Neural progenitor cell (in vitro differentiated cells): ENCODE measurements at regions not wholly inside any gene's neighbourhood (a gene's known extent, or its start where the extent isn't known, plus 50 kb on each side); places are given as distances from the start of the nearest gene placed in this dataset.
"Not testable (repeated sequence)": the region's sequence is repeated elsewhere in the genome, so short reads cannot be mapped to it uniquely, and the experiment has no call there.

Experiments
- DNase-seq: peaks from one replicate; pipeline ENCODE4 v3.0.0-alpha.2; 2016; ENCODE audit warnings: low spot score
- H2AFZ ChIP-seq: fragments of 200-600 bp; sonication (generic); replicated peaks from 2 replicates; pipeline ENCODE4 v1.6.1; 2016; ENCODE audit warnings: antibody characterized with exemption
- H3F3A ChIP-seq: fragments of 200-600 bp; sonication (generic); 2 replicates; pipeline ENCODE4 v1.6.1; 2016; ENCODE audit warnings: antibody characterized with exemption, low read depth
- H3K27ac ChIP-seq: fragments of 200-600 bp; sonication (generic); 2 replicates; pipeline ENCODE4 v1.5.1; 2016; ENCODE audit warnings: mild to moderate bottlenecking
- H3K27me3 ChIP-seq: fragments of 200-600 bp; sonication (generic); 2 replicates; pipeline ENCODE4 v1.6.1; 2016; ENCODE audit warnings: mild to moderate bottlenecking, moderate library complexity
- H3K36me3 ChIP-seq: fragments of 200-600 bp; sonication (generic); 2 replicates; pipeline ENCODE4 v1.5.1; 2016
- H3K4me1 ChIP-seq: fragments of 200-600 bp; sonication (generic); 2 replicates; pipeline ENCODE4 v1.6.1; 2016; ENCODE audit warnings: mixed run types
- H3K4me2 ChIP-seq: fragments of 200-600 bp; sonication (generic); 2 replicates; pipeline ENCODE4 v1.6.1; 2016
- H3K4me3 ChIP-seq: fragments of 200-600 bp; sonication (generic); 2 replicates; pipeline ENCODE4 v1.5.1; 2016
- H3K79me2 ChIP-seq: fragments of 200-600 bp; sonication (generic); 2 replicates; pipeline ENCODE4 v1.6.1; 2016; ENCODE audit warnings: low read depth
- H3K9ac ChIP-seq: fragments of 200-600 bp; sonication (generic); 2 replicates; pipeline ENCODE4 v1.6.1; 2016
- H3K9me3 ChIP-seq: fragments of 200-600 bp; sonication (generic); 2 replicates; pipeline ENCODE4 v1.5.1; 2016; ENCODE audit warnings: low read depth
- H4K20me1 ChIP-seq: fragments of 200-600 bp; sonication (generic); 2 replicates; pipeline ENCODE4 v1.6.1; 2016; ENCODE audit warnings: low read depth
- H3K27ac Mint-ChIP-seq: 3 replicates; pipeline ENCODE4 v1.8.0; 2021; ENCODE audit warnings: mixed read lengths
- H3K27me3 Mint-ChIP-seq: 2 replicates; pipeline ENCODE4 v1.8.0; 2022; ENCODE audit warnings: low read depth, mild to moderate bottlenecking, inconsistent platforms, moderate library complexity, mixed read lengths; ENCODE audit not compliant: insufficient read depth
- H3K36me3 Mint-ChIP-seq: 3 replicates; pipeline ENCODE4 v1.8.0; 2021; ENCODE audit warnings: mixed read lengths
- H3K4me1 Mint-ChIP-seq: 3 replicates; pipeline ENCODE4 v1.8.0; 2021; ENCODE audit warnings: mixed read lengths
- H3K4me3 Mint-ChIP-seq: 3 replicates; pipeline ENCODE4 v1.8.0; 2021; ENCODE audit warnings: mild to moderate bottlenecking, moderate library complexity, mixed read lengths
- H3K9me3 Mint-ChIP-seq: 3 replicates; pipeline ENCODE4 v1.8.0; 2020; ENCODE audit warnings: mixed read lengths
- EZH2 ChIP-seq: fragments of 200-600 bp; sonication (generic); IDR thresholded peaks from 2 replicates; pipeline ENCODE4 v1.6.1; 2017; ENCODE audit warnings: antibody characterized with exemption, mild to moderate bottlenecking, moderate library complexity
- EZH2phosphoT487 ChIP-seq: fragments of 200-600 bp; sonication (generic); IDR thresholded peaks from 2 replicates; pipeline ENCODE4 v1.6.1; 2017; ENCODE audit warnings: antibody characterized with exemption
- TF ChIP-seq, protein P1 (sequence below): fragments of 200-600 bp; sonication (generic); IDR thresholded peaks from 2 replicates; pipeline ENCODE4 v1.5.1; 2017; ENCODE audit warnings: antibody characterized with exemption, mild to moderate bottlenecking

DNA sequence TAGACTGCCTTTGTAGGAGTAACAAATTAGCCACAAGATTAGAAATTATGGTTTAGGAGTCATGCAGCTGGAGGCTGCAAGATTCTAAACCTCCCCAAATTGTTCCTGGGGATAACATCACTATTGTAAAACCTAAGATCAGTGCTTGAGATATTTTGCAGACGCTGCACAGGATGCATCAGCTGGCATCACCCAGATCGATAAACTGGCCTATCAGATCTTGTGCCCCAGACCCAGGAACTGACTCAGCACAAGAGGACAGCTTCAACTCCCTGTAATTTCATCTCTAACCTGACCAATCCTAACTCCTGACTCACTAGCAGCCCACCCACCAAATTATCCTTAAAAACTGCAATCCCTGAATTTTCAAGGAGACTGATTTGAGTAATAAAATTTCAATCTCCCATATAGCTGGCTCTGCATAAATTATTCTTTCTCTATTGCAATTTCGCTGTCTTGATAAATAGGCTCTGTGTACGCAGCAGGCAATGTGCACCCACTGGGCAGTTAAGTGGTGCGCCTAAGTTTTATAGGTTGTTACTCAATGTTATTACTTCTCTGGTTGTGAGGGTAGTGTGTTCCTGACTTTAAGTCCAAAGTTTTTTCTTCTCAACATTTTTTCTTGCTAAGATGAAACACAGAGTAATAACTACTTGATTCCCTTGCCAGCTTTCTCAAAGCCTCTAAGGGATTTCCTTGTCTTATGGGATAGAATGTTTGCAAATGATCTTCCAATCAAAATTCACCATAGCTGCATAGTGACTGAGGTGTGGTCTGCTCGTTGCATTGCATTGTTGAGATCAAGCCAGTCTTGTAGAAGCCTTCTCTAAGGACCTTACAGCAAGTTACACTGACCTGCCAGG is 312.3 kb upstream of the DKK2 start:
- peaks cover 2% of the 10 kb centered on the region for H3K9me3 Mint-ChIP-seq
- Histone ChIP-seq H3F3A (no peaks in the 10 kb centered on the region), H3K9ac (no peak overlapping the region), H3K79me2 (no peaks in the 10 kb centered on the region), H4K20me1 (no peaks in the 10 kb centered on the region), H3K27me3 (no peaks in the 10 kb centered on the region), H3K4me1 (peaks cover 9% of the 10 kb centered on the region), H3K4me3 (no peak overlapping the region), H3K9me3 (no peaks in the 10 kb centered on the region), H3K36me3 (no peaks in the 10 kb centered on the region), H3K4me2 (no peak overlapping the region), H3K27ac (no peak overlapping the region), H2AFZ (no peak overlapping the region)
- H3K27me3 Mint-ChIP-seq: no peaks in the 10 kb centered on the region
- TF ChIP-seq EZH2 (no peak), EZH2phosphoT487 (no peak)
- TF ChIP-seq, protein P1, sequence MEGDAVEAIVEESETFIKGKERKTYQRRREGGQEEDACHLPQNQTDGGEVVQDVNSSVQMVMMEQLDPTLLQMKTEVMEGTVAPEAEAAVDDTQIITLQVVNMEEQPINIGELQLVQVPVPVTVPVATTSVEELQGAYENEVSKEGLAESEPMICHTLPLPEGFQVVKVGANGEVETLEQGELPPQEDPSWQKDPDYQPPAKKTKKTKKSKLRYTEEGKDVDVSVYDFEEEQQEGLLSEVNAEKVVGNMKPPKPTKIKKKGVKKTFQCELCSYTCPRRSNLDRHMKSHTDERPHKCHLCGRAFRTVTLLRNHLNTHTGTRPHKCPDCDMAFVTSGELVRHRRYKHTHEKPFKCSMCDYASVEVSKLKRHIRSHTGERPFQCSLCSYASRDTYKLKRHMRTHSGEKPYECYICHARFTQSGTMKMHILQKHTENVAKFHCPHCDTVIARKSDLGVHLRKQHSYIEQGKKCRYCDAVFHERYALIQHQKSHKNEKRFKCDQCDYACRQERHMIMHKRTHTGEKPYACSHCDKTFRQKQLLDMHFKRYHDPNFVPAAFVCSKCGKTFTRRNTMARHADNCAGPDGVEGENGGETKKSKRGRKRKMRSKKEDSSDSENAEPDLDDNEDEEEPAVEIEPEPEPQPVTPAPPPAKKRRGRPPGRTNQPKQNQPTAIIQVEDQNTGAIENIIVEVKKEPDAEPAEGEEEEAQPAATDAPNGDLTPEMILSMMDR: no peak
- peaks cover 17% of the 10 kb centered on the region for H3K4me1 Mint-ChIP-seq
- H3K36me3 Mint-ChIP-seq: no peaks in the 10 kb centered on the region
- DNase-seq: no peak
- no peak overlapping the region for H3K4me3 Mint-ChIP-seq
- H3K27ac Mint-ChIP-seq: no peak overlapping the region

DNA sequence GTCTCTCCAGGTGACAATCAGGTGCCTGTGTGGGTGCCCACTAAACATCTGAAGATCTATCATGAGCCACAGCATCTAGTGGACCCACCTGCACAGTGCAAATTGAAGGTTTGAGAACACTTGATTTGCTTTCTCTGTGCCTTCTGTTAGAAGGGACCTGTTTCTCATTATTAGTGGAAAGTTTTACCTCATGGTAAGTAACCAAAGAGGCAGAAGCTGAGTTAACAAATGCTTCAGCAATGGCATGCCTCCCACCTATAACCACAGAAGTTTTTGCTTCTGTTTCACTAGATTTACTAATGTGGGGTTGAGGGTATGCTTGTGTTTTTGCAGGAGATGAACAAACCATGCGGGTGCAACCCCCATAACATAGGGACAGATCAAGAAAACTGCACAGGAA is 297.4 kb upstream of the DKK2 start:
- H3K4me3 ChIP-seq: no peak overlapping the region
- no peaks in the 10 kb centered on the region for H3K79me2 ChIP-seq
- no peaks in the 10 kb centered on the region for H3K9me3 ChIP-seq
- no peaks in the 10 kb centered on the region for H3K4me1 ChIP-seq
- no peaks in the 10 kb centered on the region for H4K20me1 ChIP-seq
- no peaks in the 10 kb centered on the region for H3K36me3 Mint-ChIP-seq
- H2AFZ ChIP-seq: no peak overlapping the region
- no peaks in the 10 kb centered on the region for H3F3A ChIP-seq
- no peaks in the 10 kb centered on the region for H3K27me3 ChIP-seq
- H3K9ac ChIP-seq: no peak overlapping the region
- no peak overlapping the region for H3K27ac Mint-ChIP-seq
- peaks cover 10% of the 10 kb centered on the region for H3K9me3 Mint-ChIP-seq
- peaks cover under 1% of the 10 kb centered on the region for H3K27me3 Mint-ChIP-seq
- H3K36me3 ChIP-seq: no peaks in the 10 kb centered on the region
- no peak overlapping the region for H3K4me2 ChIP-seq
- no peak for DNase-seq
- TF ChIP-seq EZH2phosphoT487 (no peak), EZH2 (no peak)
- TF ChIP-seq, protein P1: no peak
- no peaks in the 10 kb centered on the region for H3K4me1 Mint-ChIP-seq
- H3K4me3 Mint-ChIP-seq: no peak overlapping the region
- no peak overlapping the region for H3K27ac ChIP-seq

DNA sequence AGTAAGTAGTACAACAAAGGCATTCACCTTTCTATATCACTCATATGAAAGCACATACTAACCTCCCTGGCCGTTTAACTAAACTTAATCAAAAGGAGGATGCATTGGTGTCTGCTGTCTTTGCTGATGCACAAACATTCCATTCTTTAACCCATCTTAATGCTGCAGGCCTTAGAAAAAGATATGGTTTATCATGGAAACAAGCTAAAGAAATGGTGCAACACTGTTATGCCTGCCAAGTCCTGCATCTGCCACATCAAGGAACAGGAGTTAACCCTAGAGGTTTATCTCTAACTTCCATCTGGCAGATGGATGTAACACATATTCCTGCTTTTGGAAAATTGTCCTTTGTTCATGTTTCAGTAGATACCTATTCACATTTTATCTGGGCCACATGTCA is 296.5 kb upstream of the DKK2 start:
- H3K4me1 ChIP-seq, H3K36me3 ChIP-seq, H3K9me3 ChIP-seq, H3K79me2 ChIP-seq, H4K20me1 ChIP-seq, DNase-seq, H3K9ac ChIP-seq, H3K4me2 ChIP-seq, H3K36me3 Mint-ChIP-seq, H3K27me3 Mint-ChIP-seq, H3K4me3 Mint-ChIP-seq, H3K27ac ChIP-seq, H3K27ac Mint-ChIP-seq, H3K4me3 ChIP-seq, H3K27me3 ChIP-seq, H2AFZ ChIP-seq, H3K4me1 Mint-ChIP-seq, H3F3A ChIP-seq: not testable (repeated sequence)
- peaks cover 19% of the 10 kb centered on the region for H3K9me3 Mint-ChIP-seq

GRCh38 chr4:107330916-107331315 is 294.8 kb upstream of the DKK2 start:
- TF ChIP-seq, protein P1: no peak
- no peak for TF ChIP-seq EZH2phosphoT487
- no peak for TF ChIP-seq EZH2
- H3K9ac ChIP-seq: no peak overlapping the region
- Mint-ChIP-seq H3K9me3 (peaks cover 25% of the 10 kb centered on the region), H3K4me1 (no peaks in the 10 kb centered on the region), H3K4me3 (no peak overlapping the region), H3K27ac (no peak overlapping the region), H3K36me3 (no peaks in the 10 kb centered on the region), H3K27me3 (peaks cover 8% of the 10 kb centered on the region)
- H3K79me2 ChIP-seq: no peaks in the 10 kb centered on the region
- H3K4me2 ChIP-seq: no peak overlapping the region
- no peaks in the 10 kb centered on the region for H3K27me3 ChIP-seq
- no peak for DNase-seq
- no peaks in the 10 kb centered on the region for H4K20me1 ChIP-seq
- no peaks in the 10 kb centered on the region for H3F3A ChIP-seq
- no peaks in the 10 kb centered on the region for H3K9me3 ChIP-seq
- no peak overlapping the region for H2AFZ ChIP-seq
- no peak overlapping the region for H3K4me3 ChIP-seq
- no peaks in the 10 kb centered on the region for H3K4me1 ChIP-seq
- H3K27ac ChIP-seq: no peak overlapping the region
- no peaks in the 10 kb centered on the region for H3K36me3 ChIP-seq
